ENCODE measurements at regions not wholly inside any gene's neighbourhood (a gene's known extent, or its start where the extent isn't known, plus 50 kb on each side); places are given as distances from the start of the nearest gene placed in this dataset.
"Not testable (repeated sequence)": the region's sequence is repeated elsewhere in the genome, so short reads cannot be mapped to it uniquely, and the experiment has no call there.

- Mint-ChIP-seq H3K27ac (no peak overlapping the region), H3K27me3 (no peaks in the 10 kb centered on the region), H3K4me3 (no peak overlapping the region), H3K9me3 (no peaks in the 10 kb centered on the region), H3K4me1 (no peaks in the 10 kb centered on the region), H3K36me3 (ENCODE audit: low read depth) (no peaks in the 10 kb centered on the region)
- no peak for DNase-seq
- POLR2A ChIA-PET: no interaction called here
- CTCF ChIA-PET: no interaction called here
Observed at GRCh38 chr7:85940798-85941197, 702.9 kb upstream of the GRM3 start.

- no peaks in the 10 kb centered on the region for H3K36me3 Mint-ChIP-seq (ENCODE audit: low read depth)
- no peak overlapping the region for H3K4me3 Mint-ChIP-seq
- H3K9me3 Mint-ChIP-seq: peaks cover 5% of the 10 kb centered on the region
- no peaks in the 10 kb centered on the region for H3K4me1 Mint-ChIP-seq
- POLR2A ChIA-PET: no interaction called here
- no peak for DNase-seq
- no peaks in the 10 kb centered on the region for H3K27me3 Mint-ChIP-seq
- H3K27ac Mint-ChIP-seq: no peak overlapping the region
- CTCF ChIA-PET: no interaction called here
Observed at GRCh38 chr7:85931919-85932318, 711.8 kb upstream of the GRM3 start.

- Mint-ChIP-seq H3K4me1 (no peaks in the 10 kb centered on the region), H3K36me3 (ENCODE audit: low read depth) (no peaks in the 10 kb centered on the region), H3K27ac (no peak overlapping the region), H3K9me3 (peaks cover 5% of the 10 kb centered on the region), H3K27me3 (no peaks in the 10 kb centered on the region), H3K4me3 (no peak overlapping the region)
- ChIA-PET POLR2A (no interaction called here), CTCF (no interaction called here)
- no peak for DNase-seq
Observed at GRCh38 chr7:85928500-85928899, 715.2 kb upstream of the GRM3 start.

- Mint-ChIP-seq H3K27me3 (no peaks in the 10 kb centered on the region), H3K4me1 (no peaks in the 10 kb centered on the region), H3K27ac (no peak overlapping the region), H3K36me3 (ENCODE audit: low read depth) (no peaks in the 10 kb centered on the region), H3K9me3 (peaks cover 5% of the 10 kb centered on the region), H3K4me3 (no peak overlapping the region)
- DNase-seq: no peak
- ChIA-PET CTCF (no interaction called here), POLR2A (no interaction called here)
Observed at GRCh38 chr7:85927226-85927625, 716.5 kb upstream of the GRM3 start.

- ChIA-PET POLR2A (no interaction called here), CTCF (no interaction called here)
- H3K27me3 Mint-ChIP-seq: no peaks in the 10 kb centered on the region
- H3K9me3 Mint-ChIP-seq: peaks cover 2% of the 10 kb centered on the region
- H3K4me1 Mint-ChIP-seq: no peaks in the 10 kb centered on the region
- H3K27ac Mint-ChIP-seq: no peak overlapping the region
- no peaks in the 10 kb centered on the region for H3K36me3 Mint-ChIP-seq (ENCODE audit: low read depth)
- DNase-seq: no peak
- no peak overlapping the region for H3K4me3 Mint-ChIP-seq
Observed at GRCh38 chr7:85924062-85924461, 719.6 kb upstream of the GRM3 start.

- Mint-ChIP-seq H3K27me3 (no peaks in the 10 kb centered on the region), H3K36me3 (ENCODE audit: low read depth) (no peaks in the 10 kb centered on the region), H3K9me3 (peaks cover 5% of the 10 kb centered on the region), H3K27ac (no peak overlapping the region), H3K4me1 (no peaks in the 10 kb centered on the region), H3K4me3 (no peak overlapping the region)
- ChIA-PET CTCF (no interaction called here), POLR2A (no interaction called here)
- DNase-seq: no peak
Observed at GRCh38 chr7:85916016-85916415, 727.7 kb upstream of the GRM3 start.

GRCh38 chr7:85914437-85914836 is 727.6 kb upstream of the SEMA3D start:
- Mint-ChIP-seq H3K27me3 (no peaks in the 10 kb centered on the region), H3K9me3 (peaks cover 7% of the 10 kb centered on the region), H3K27ac (no peak overlapping the region), H3K4me3 (no peak overlapping the region), H3K4me1 (no peaks in the 10 kb centered on the region), H3K36me3 (ENCODE audit: low read depth) (no peaks in the 10 kb centered on the region)
- ChIA-PET CTCF (no interaction called here), POLR2A (no interaction called here)
- no peak for DNase-seq

GRCh38 chr7:85908051-85908450 is 721.2 kb upstream of the SEMA3D start:
- DNase-seq: no peak
- ChIA-PET POLR2A (no interaction called here), CTCF (no interaction called here)
- Mint-ChIP-seq H3K4me1 (no peaks in the 10 kb centered on the region), H3K9me3 (peaks cover 7% of the 10 kb centered on the region), H3K27me3 (no peaks in the 10 kb centered on the region), H3K36me3 (ENCODE audit: low read depth) (no peaks in the 10 kb centered on the region), H3K4me3 (no peak overlapping the region), H3K27ac (no peak overlapping the region)

GRCh38 chr7:85897967-85898366 is 711.1 kb upstream of the SEMA3D start:
- Mint-ChIP-seq H3K27me3 (no peaks in the 10 kb centered on the region), H3K4me3 (no peak overlapping the region), H3K4me1 (no peaks in the 10 kb centered on the region), H3K27ac (no peak overlapping the region), H3K36me3 (ENCODE audit: low read depth) (no peaks in the 10 kb centered on the region), H3K9me3 (no peaks in the 10 kb centered on the region)
- ChIA-PET CTCF (no interaction called here), POLR2A (no interaction called here)
- no peak for DNase-seq

- Mint-ChIP-seq H3K27me3 (no peaks in the 10 kb centered on the region), H3K36me3 (ENCODE audit: low read depth) (no peaks in the 10 kb centered on the region), H3K4me3 (no peak overlapping the region), H3K4me1 (no peaks in the 10 kb centered on the region), H3K9me3 (no peaks in the 10 kb centered on the region), H3K27ac (no peak overlapping the region)
- DNase-seq: no peak
- POLR2A ChIA-PET: no interaction called here
- CTCF ChIA-PET: no interaction called here
Observed at GRCh38 chr7:85896531-85896930, 709.7 kb upstream of the SEMA3D start.

GRCh38 chr7:85895835-85896234 is 709.0 kb upstream of the SEMA3D start:
- H3K27me3 Mint-ChIP-seq: no peaks in the 10 kb centered on the region
- H3K9me3 Mint-ChIP-seq: no peaks in the 10 kb centered on the region
- H3K4me1 Mint-ChIP-seq: no peaks in the 10 kb centered on the region
- H3K36me3 Mint-ChIP-seq (ENCODE audit: low read depth): no peaks in the 10 kb centered on the region
- ChIA-PET POLR2A (no interaction called here), CTCF (no interaction called here)
- no peak overlapping the region for H3K27ac Mint-ChIP-seq
- no peak for DNase-seq
- H3K4me3 Mint-ChIP-seq: no peak overlapping the region

GRCh38 chr7:85891900-85892299 is 705.0 kb upstream of the SEMA3D start:
- H3K4me3 Mint-ChIP-seq; H3K36me3 Mint-ChIP-seq (ENCODE audit: low read depth); POLR2A ChIA-PET; H3K27ac Mint-ChIP-seq; H3K27me3 Mint-ChIP-seq; DNase-seq; CTCF ChIA-PET; H3K9me3 Mint-ChIP-seq; H3K4me1 Mint-ChIP-seq: not testable (repeated sequence)

GRCh38 chr7:85890244-85890811 is 703.5 kb upstream of the SEMA3D start:
- POLR2A ChIA-PET: no interaction called here
- no peaks in the 10 kb centered on the region for H3K4me1 Mint-ChIP-seq
- no peak overlapping the region for H3K27ac Mint-ChIP-seq
- no peaks in the 10 kb centered on the region for H3K27me3 Mint-ChIP-seq
- no peak overlapping the region for H3K4me3 Mint-ChIP-seq
- DNase-seq: no peak
- no peaks in the 10 kb centered on the region for H3K9me3 Mint-ChIP-seq
- CTCF ChIA-PET: no interaction called here
- no peaks in the 10 kb centered on the region for H3K36me3 Mint-ChIP-seq (ENCODE audit: low read depth)

- POLR2A ChIA-PET: no interaction called here
- CTCF ChIA-PET: no interaction called here
Observed at GRCh38 chr7:85887133-85887532, 700.3 kb upstream of the SEMA3D start.

GRCh38 chr7:85882335-85882734 is 695.5 kb upstream of the SEMA3D start:
- H3K27ac Mint-ChIP-seq: no peak overlapping the region
- POLR2A ChIA-PET: no interaction called here
- H3K9me3 Mint-ChIP-seq: no peaks in the 10 kb centered on the region
- DNase-seq: no peak
- H3K4me3 Mint-ChIP-seq: no peak overlapping the region
- H3K4me1 Mint-ChIP-seq: no peaks in the 10 kb centered on the region
- no peaks in the 10 kb centered on the region for H3K36me3 Mint-ChIP-seq (ENCODE audit: low read depth)
- CTCF ChIA-PET: no interaction called here
- H3K27me3 Mint-ChIP-seq: no peaks in the 10 kb centered on the region

More at GRCh38 chr7:85887133-85887532, 700.3 kb upstream of the SEMA3D start:
- Mint-ChIP-seq H3K36me3 (ENCODE audit: low read depth) (no peaks in the 10 kb centered on the region), H3K4me1 (no peaks in the 10 kb centered on the region), H3K27me3 (no peaks in the 10 kb centered on the region), H3K27ac (no peak overlapping the region), H3K9me3 (no peaks in the 10 kb centered on the region), H3K4me3 (no peak overlapping the region)
- DNase-seq: no peak

Measured in activated CD4-positive, alpha-beta T cell treated with anti-CD3 and anti-CD28 coated beads, Interleukin-2, amount 10 ng/mL, durations not matched to agents 7 days and 5 days (primary cell).